ENCODE measurements at regions not wholly inside any gene's neighbourhood (a gene's known extent, or its start where the extent isn't known, plus 50 kb on each side); places are given as distances from the start of the nearest gene placed in this dataset.

DNA sequence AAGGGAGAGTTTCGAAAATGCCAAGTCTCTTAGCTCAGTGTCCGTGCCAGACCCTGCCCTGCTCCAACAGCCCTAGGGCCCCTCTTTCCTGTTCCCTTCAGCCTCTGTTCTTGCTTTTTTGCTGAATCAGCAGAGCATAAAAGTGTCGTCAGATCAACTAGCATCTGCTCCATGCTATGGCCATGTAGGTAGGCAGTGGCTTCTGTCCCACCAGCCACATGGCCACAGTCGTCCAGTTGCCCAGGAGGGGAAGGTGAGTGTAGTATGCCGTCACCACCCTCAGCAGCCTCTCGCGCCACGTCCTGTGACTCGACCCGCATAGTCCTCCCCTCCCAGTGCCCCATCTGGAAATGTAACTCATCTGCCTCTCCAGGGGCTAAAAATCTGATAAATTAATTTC lies 50.9 kb upstream of the ATP11A start:
- Histone ChIP-seq H2BK20ac (ENCODE audit: low read depth, low read length) (no peak overlapping the region), H3K9me3 (ENCODE audit: control insufficient read depth, insufficient read depth, low read length) (no peaks in the 10 kb centered on the region), H2BK5ac (ENCODE audit: low read depth, low read length, poor library complexity, severe bottlenecking) (no peak overlapping the region), H3K9ac (ENCODE audit: low read depth, low read length) (no peak overlapping the region), H4K20me1 (ENCODE audit: insufficient read depth, low read length) (no peaks in the 10 kb centered on the region), H3K14ac (replicated peaks; ENCODE audit: low read depth, low read length) (no peak overlapping the region), H3K4ac (ENCODE audit: low read depth, low read length) (no peak overlapping the region), H3K79me1 (ENCODE audit: low read depth in 1 of 2, low read length in 2 of 2) (no peaks in the 10 kb centered on the region), H3K4me1 (ENCODE audit: control insufficient read depth, insufficient read depth, low read length) (0 out of 2 replicates have a peak, but pooled peaks cover 2% of the 10 kb centered on the region), H3K27me3 (ENCODE audit: control insufficient read depth, insufficient read depth, low read length) (peaks cover 52% of the 10 kb centered on the region), H3K23ac (ENCODE audit: low read depth, low read length) (no peak overlapping the region), H3K4me2 (ENCODE audit: low read depth, low read length) (no peak overlapping the region), H4K8ac (ENCODE audit: low read depth in 2 of 2, low read length in 2 of 2) (no peak overlapping the region), H2AFZ (replicated peaks; ENCODE audit: low read length, poor library complexity) (no peak overlapping the region), H2BK120ac (ENCODE audit: low read depth, low read length) (no peak overlapping the region), H3K27ac (ENCODE audit: insufficient read depth, low read length) (no peak overlapping the region), H2AK9ac (replicated peaks; ENCODE audit: low read depth, low read length, poor library complexity) (no peak overlapping the region), H2BK15ac (ENCODE audit: low read depth, low read length) (no peak overlapping the region), H2AK5ac (ENCODE audit: low read depth, low read length) (no peak overlapping the region), H4K5ac (ENCODE audit: low read depth, low read length) (no peak overlapping the region), H3K18ac (ENCODE audit: low read depth, low read length) (no peak overlapping the region), H4K91ac (ENCODE audit: insufficient read depth, low read depth, low read length) (no peak overlapping the region), H3K4me3 (ENCODE audit: insufficient read depth, low read depth, low read length) (no peak overlapping the region), H3K36me3 (ENCODE audit: control insufficient read depth, insufficient read depth, low read length) (no peaks in the 10 kb centered on the region), H3K56ac (ENCODE audit: extremely low read depth, insufficient read depth, low read length) (no peak overlapping the region), H3K9me1 (ENCODE audit: insufficient read depth, low read length) (no peaks in the 10 kb centered on the region)
- no peak for DNase-seq
- POLR2A ChIA-PET (ENCODE audit: unreplicated experiment), result no interaction called here
- no peak for ATAC-seq (ENCODE audit: low read depth)
- CTCF ChIA-PET, result no interaction called here
- dilution Hi-C loops (cut with HindIII; ENCODE audit: low sequenced_read_pairs, unreplicated experiment), result no loop called here
- no TSS peak for BruUV-seq (replicated peaks)
- WGBS, 2 experiments (ENCODE audit: extremely low coverage in 2 of 2, insufficient read length in 1 of 2), result 20% methylated on average over 1 of the region's 10 CpGs; no CpG with 5 or more reads in 1 of the 2 experiments
- intact Hi-C loops (cut with micrococcal nuclease), result no loop called here
- in situ Hi-C loops (cut with MboI; ENCODE audit: low sequenced_read_pairs), result no loop called here
- TF ChIP-seq RFX5 (IDR thresholded peaks at IDR 0.05; ENCODE audit: low read depth, low read length) (no peak), RAD21 (IDR thresholded peaks at IDR 0.05; ENCODE audit: low read length) (no peak), MAFK (IDR thresholded peaks at IDR 0.05; ENCODE audit: low read depth, low read length) (peak; percentile 96)

All from IMR-90 (cell line).